ENCODE measurements at regions not wholly inside any gene's neighbourhood (a gene's known extent, or its start where the extent isn't known, plus 50 kb on each side); places are given as distances from the start of the nearest gene placed in this dataset.
A peak's percentile ranks its signal among the peaks of the same experiment; 100 is the strongest.

DNA sequence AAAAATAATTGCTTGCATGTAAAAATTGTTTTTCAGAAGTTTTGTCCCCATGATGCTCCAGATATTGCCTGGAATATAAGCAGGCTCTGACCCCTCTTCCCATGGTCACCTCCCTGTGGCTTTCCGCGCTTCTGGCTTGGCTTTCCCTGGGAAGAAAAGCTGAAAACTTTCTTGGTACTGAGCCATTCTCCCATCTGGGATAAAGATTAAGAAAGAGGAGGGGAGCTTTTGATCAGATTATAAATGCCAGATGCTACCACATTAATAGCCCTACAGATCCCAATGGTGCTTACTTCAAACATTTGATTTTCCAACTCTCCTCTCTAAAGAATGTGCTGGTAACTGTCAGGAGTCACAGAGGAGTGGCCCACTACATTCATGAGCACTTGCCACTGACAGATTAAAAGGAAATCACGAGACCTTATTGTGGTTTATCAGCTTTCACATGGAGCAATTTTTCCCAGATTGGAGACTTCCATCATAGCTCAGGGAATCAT, 54.4 kb upstream of the GAB1 start:
- H3K27ac ChIP-seq (ENCODE audit: low read depth in 1 of 2, low read length in 1 of 2): no peak overlapping the region
- DNase-seq (peak; percentile 78 to 96 (median 95)), ATAC-seq (ENCODE audit: insufficient read depth, low FRiP score) (no peak)
- 69 to 86% methylated on average over 3 of the region's 3 CpGs for WGBS, 2 donors
- no peaks in the 10 kb centered on the region for H3K9me3 ChIP-seq (ENCODE audit: control insufficient read depth in 4 of 4, insufficient read depth in 3 of 4, low read length in 3 of 4)
- TF ChIP-seq, protein P1, sequence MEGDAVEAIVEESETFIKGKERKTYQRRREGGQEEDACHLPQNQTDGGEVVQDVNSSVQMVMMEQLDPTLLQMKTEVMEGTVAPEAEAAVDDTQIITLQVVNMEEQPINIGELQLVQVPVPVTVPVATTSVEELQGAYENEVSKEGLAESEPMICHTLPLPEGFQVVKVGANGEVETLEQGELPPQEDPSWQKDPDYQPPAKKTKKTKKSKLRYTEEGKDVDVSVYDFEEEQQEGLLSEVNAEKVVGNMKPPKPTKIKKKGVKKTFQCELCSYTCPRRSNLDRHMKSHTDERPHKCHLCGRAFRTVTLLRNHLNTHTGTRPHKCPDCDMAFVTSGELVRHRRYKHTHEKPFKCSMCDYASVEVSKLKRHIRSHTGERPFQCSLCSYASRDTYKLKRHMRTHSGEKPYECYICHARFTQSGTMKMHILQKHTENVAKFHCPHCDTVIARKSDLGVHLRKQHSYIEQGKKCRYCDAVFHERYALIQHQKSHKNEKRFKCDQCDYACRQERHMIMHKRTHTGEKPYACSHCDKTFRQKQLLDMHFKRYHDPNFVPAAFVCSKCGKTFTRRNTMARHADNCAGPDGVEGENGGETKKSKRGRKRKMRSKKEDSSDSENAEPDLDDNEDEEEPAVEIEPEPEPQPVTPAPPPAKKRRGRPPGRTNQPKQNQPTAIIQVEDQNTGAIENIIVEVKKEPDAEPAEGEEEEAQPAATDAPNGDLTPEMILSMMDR (IDR thresholded peaks at IDR 0.05; ENCODE audit: control extremely low read depth, extremely low read depth): no peak
- no peak overlapping the region for H3K9ac ChIP-seq (ENCODE audit: insufficient read depth in 1 of 2, low read length in 2 of 2)
- H3K4me1 ChIP-seq (ENCODE audit: control insufficient read depth in 5 of 5, insufficient read depth in 5 of 5, low read length in 5 of 5): peaks cover 0 to 32% (median 8%) of the 10 kb centered on the region in 5 donors
- H3K27me3 ChIP-seq (ENCODE audit: control insufficient read depth in 3 of 3, insufficient read depth in 3 of 3, low read length in 2 of 3): no peaks in the 10 kb centered on the region
- no peak overlapping the region for H3K4me3 ChIP-seq
- no peaks in the 10 kb centered on the region for H3K36me3 ChIP-seq (ENCODE audit: control insufficient read depth in 4 of 4, insufficient read depth in 4 of 4, low read length in 4 of 4)

DNA sequence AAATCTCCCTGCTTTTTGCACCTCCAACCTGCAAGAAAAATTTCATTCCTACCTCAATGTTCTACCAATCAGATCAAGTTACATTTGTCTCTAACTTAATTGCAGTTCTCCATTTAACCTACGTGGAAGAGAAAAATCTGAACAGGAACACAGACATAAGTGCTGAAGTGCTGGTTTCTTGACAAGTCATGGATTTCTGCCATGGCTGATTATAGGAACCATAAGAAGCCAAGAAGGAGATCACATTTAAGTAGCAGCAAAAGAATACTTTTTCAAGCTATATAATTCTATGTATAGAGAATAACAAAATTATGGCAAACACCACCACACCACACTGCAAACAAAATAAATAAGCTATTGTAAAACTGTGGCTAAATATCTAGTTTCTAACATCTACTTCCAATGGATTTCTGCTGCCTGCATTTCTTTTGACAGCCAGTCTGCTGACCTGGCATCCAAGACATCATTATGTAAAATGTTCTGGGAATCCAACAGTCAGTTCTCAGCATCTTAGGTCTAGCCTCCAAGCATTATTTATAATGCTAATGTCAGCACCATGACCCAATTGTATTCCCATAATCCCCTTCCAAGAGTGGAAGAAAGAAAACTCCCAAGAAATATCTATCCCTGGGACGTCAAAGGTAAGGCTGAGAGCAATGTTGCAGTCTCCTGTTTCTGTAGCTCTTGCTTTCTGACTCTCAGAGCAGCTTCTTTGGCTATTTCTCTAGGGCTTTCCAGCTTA, 50.8 kb upstream of the GAB1 start:
- ATAC-seq (ENCODE audit: insufficient read depth, low FRiP score): no peak
- 70 to 78% methylated on average over 2 of the region's 2 CpGs for WGBS, 2 donors

DNA sequence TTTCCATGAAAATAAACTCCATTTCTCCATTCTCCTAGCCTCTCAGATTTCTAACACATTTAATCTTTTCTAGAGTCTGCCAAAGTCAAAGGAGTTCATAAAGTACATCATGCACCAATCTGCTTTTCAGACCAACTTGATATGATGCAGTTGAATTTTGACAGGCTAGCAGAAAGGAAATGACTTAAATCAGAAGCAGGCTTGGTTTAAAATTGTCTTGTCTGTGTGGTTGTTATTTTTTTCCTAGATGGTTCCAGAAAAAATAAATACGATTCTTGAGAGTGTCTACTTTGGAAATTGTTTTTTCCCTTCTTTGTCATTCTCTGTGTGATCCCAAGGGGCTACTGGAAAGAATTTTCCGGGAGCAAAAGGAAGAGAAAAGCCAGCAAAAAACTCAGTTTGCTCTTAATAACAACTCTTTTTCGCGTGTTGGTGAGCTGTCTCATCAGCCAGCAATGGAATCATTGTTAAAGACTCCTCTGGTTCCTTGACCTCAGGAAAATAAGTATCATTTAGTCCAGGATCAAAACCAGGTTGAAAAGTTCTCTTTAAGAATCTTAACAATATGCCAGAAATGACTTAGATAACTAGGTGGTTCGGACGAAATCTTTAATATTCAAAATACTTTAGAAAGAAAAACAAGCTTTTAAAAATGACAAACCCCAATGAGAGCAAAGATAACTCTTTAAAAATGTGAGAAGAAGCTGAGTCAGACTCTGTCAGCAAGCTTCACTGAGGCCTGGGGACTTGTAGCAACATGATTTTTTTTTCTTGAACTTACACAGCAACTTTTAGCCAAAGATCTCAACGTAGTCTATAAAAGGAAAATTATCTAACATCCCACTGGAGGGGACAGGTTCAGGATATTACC, 49.7 kb upstream of the GAB1 start:
- no peaks in the 10 kb centered on the region for H3K27me3 ChIP-seq (ENCODE audit: control insufficient read depth in 3 of 3, insufficient read depth in 3 of 3, low read length in 2 of 3)
- TF ChIP-seq, protein P1 (IDR thresholded peaks at IDR 0.05; ENCODE audit: control extremely low read depth, extremely low read depth): no peak
- H3K27ac ChIP-seq (ENCODE audit: low read depth in 1 of 2, low read length in 1 of 2): peak overlapping the region in 1 of 2 donors; percentile 64
- ATAC-seq (ENCODE audit: insufficient read depth, low FRiP score) (no peak), DNase-seq (peak in 2 of 3 donors; percentile 47 to 56)
- H3K9ac ChIP-seq (ENCODE audit: insufficient read depth in 1 of 2, low read length in 2 of 2): peak overlapping the region in 1 of 2 donors; percentile 43
- H3K4me3 ChIP-seq: no peak overlapping the region
- 61 to 76% methylated on average over 7 of the region's 7 CpGs for WGBS, 2 donors
- no peaks in the 10 kb centered on the region for H3K36me3 ChIP-seq (ENCODE audit: control insufficient read depth in 4 of 4, insufficient read depth in 4 of 4, low read length in 4 of 4)
- peaks cover 0 to 21% (median 4%) of the 10 kb centered on the region in 5 donors for H3K4me1 ChIP-seq (ENCODE audit: control insufficient read depth in 5 of 5, insufficient read depth in 5 of 5, low read length in 5 of 5)
- H3K9me3 ChIP-seq (ENCODE audit: control insufficient read depth in 4 of 4, insufficient read depth in 3 of 4, low read length in 3 of 4): no peaks in the 10 kb centered on the region

More for the DNA sequence above, 50.8 kb upstream of the GAB1 start:
- no peaks in the 10 kb centered on the region for H3K27me3 ChIP-seq (ENCODE audit: control insufficient read depth in 3 of 3, insufficient read depth in 3 of 3, low read length in 2 of 3)
- H3K9me3 ChIP-seq (ENCODE audit: control insufficient read depth in 4 of 4, insufficient read depth in 3 of 4, low read length in 3 of 4): no peaks in the 10 kb centered on the region
- no peak overlapping the region for H3K4me3 ChIP-seq
- no peak overlapping the region for H3K9ac ChIP-seq (ENCODE audit: insufficient read depth in 1 of 2, low read length in 2 of 2)
- H3K27ac ChIP-seq (ENCODE audit: low read depth in 1 of 2, low read length in 1 of 2): peak overlapping the region in 1 of 2 donors; percentile 64
- H3K36me3 ChIP-seq (ENCODE audit: control insufficient read depth in 4 of 4, insufficient read depth in 4 of 4, low read length in 4 of 4): no peaks in the 10 kb centered on the region
- DNase-seq: peak in 1 of 3 donors; percentile 43
- peaks cover 0 to 30% (median 8%) of the 10 kb centered on the region in 5 donors for H3K4me1 ChIP-seq (ENCODE audit: control insufficient read depth in 5 of 5, insufficient read depth in 5 of 5, low read length in 5 of 5)
- TF ChIP-seq, protein P1 (IDR thresholded peaks at IDR 0.05; ENCODE audit: control extremely low read depth, extremely low read depth): no peak

All from lung (tissue), 11 donors.